IPS-11a (cell line): ENCODE measurements at regions not wholly inside any gene's neighbourhood (a gene's known extent, or its start where the extent isn't known, plus 50 kb on each side); places are given as distances from the start of the nearest gene placed in this dataset.
"Not testable (repeated sequence)": the region's sequence is repeated elsewhere in the genome, so short reads cannot be mapped to it uniquely, and the experiment has no call there.

Experiments used
- H3K4me3 ChIP-seq: one replicate; pipeline ENCODE4 v1.5.1; 2013; ENCODE audit warnings: low read depth, low read length, control low read depth

DNA sequence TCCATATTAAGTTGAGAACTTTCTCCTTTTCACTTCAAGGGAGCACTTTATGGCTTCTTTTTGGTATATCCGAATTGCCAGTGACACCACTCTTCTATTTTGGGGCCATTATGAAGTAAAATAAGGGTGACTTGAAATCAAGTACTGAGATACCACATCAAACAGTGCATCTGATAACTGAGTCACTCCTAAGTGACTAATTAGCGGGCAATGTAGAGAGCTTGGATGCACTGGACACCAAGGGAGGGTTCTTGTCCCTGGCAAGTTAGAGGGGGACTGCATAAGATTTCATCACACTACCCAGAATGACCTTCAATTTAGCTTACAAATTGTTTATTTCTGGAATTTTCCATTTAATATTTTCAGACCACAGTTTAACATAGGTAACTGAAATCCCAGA, 813.9 kb upstream of the CDH10 start:
- H3K4me3 ChIP-seq = no peak overlapping the region

DNA sequence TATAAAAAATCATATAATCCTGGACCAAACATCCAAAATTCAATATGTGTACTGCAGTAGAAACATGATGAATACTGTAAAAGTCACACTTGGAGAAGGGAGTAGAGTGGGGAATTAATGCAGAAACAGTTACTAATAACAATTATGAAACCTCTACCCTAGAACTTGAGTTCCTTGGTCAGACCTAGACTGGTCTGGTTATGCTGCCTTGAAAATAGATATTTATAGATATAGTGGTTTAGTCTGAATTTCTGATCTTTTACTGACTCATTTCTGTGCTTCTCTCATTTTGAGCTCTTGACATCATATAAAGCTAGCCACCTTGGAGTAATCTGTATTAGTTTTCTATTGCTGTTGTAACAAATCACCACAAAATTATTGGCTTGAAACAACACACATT, 808.7 kb upstream of the CDH10 start:
- no peak overlapping the region for H3K4me3 ChIP-seq

- no peak overlapping the region for H3K4me3 ChIP-seq
Observed at GRCh38 chr5:25451294-25451693, 806.5 kb upstream of the CDH10 start.

DNA sequence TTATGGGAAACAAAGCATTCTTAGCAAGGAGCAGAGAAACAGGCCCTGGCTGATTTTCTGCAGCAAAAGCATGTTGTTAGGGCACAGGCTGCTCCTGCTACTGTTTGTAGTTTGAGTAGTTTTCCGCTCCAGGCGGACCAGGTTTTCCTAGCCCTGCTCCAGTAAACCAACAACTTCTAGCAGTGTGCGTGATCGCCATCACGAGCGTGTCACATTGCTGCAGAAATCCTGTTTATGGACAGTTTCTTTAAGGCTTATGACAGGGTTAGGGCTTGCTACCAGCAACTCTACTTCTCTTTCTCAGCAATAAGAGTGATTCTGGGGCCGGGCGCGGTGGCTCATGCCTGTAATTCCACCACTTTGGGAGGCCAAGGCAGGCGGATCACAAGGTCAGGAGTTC, 803.9 kb upstream of the CDH10 start:
- H3K4me3 ChIP-seq = no peak overlapping the region

- no peak overlapping the region for H3K4me3 ChIP-seq
Observed at GRCh38 chr5:25448190-25448621, 803.4 kb upstream of the CDH10 start.

DNA sequence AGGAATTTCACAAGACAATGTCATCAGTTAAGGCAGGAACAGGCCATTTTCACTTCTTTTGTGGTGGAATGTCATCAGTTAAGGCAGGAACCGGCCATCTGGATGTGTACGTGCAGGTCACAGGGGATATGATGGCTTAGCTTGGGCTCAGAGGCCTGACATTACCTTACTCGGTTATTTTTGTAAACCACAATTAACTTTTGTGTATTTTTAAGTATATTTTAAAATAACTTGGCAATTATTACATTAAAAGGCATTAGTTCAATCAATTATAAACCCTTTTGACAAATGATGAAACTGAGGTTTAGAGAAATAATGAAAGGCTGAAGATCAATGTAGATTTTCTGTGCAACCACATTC, 801.3 kb upstream of the CDH10 start:
- not testable (repeated sequence) for H3K4me3 ChIP-seq

DNA sequence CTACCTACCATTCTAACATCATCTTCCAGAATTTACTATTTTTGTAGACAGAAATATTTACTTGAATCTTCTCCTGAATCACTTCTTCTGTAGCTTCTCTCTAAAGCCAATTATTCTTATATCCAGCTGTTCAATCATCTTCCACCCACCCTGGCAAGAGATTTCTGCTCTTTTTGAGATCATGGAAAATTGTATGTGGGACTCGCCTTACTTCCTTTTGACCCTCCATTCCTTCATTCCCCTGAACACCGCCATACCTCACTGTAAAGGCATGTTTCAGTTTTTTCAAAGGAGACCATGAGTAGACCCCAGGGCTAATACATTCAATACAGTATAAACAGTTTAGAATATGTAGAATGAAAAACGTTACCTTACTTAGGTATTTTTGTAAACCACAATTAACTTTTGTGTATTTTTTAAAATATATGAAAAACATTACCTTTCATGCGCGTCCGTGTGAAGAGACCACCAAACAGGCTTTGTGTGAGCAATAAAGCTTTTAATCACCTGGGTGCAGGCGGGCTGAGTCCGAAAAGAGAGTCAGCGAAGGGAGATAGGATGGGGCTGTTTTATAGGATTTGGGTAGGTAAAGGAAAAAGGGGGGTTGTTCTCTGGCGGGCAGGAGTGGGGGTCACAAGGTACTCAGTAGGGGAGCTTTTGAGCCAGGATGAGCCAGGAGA, 800.7 kb upstream of the CDH10 start:
- H3K4me3 ChIP-seq = peak overlapping the region; percentile 69

DNA sequence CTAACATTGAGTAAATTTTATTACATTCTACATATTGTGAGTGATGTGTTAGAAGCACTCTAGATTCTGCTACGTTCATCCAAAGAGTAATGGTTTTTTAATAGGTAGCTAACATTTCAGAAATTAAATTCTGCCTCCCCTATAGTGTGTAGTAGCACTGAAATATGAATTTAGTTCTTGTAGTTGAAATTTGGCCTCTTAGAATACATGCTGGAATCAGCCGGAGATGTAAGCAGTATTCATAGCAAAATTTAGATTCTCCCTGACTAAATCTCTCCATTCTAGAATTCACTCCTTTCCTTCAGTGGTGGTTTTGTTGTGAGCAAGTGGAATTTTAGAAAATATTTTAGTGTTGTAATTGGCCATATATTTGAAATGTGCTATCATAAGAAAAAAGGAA, 799.9 kb upstream of the CDH10 start:
- peak overlapping the region; percentile 69 for H3K4me3 ChIP-seq

DNA sequence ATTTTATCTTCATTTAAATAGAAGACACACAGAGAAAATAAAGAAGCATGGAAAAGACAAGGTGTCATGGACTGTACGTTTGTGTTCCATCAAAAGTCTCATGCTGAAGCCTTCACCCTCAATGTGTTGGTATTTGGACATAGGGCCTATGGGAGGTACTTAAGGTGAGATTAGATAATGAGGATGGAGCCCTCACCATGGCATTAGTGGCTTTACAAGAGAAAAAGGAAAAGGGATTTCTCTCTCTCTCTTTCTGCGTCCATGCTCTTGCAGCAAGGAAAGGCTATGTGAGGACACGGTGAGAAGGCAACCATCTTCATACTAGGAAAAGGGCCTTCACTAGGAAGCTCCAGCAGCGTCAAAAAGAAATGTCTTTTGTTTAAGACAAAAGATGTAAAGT, 797.0 kb upstream of the CDH10 start:
- peak overlapping the region; percentile 69 for H3K4me3 ChIP-seq

DNA sequence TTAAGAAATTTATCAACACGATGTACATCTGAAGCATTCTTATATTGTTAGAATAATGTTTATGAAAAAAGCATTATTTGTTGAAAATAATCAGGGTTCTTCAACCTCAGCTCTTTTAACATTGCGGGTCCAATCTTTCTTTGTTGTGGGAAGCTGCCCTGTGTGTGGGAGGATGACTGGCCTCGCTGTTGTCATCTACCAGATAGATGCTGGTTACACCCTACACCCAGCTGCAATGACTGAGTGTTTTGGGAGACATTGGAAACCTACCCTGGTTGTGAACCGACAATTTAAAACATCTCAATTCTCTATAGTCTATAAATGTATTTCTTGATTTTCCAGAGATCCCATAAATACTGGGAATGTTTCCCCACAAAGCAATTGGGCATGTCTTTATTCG, 794.2 kb upstream of the CDH10 start:
- H3K4me3 ChIP-seq = no peak overlapping the region

DNA sequence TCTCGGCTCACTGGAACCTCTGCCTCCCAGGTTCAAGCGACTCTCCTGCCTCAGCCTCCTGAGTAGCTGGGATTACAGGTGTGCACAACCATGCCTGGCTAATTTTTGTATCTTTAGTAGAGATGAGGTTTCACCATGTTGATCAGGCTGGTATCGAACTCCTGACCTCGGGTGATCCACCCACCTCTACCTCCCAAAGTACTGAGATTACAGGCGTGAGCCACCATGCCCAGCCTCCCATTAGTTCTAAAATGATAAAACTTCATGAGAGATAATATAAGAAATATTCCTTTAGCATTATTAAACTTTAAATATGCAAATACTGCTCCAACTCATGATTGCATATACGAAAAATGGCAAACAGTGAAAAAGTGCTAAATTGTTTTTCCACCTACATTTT, 793.6 kb upstream of the CDH10 start:
- H3K4me3 ChIP-seq = not testable (repeated sequence)

DNA sequence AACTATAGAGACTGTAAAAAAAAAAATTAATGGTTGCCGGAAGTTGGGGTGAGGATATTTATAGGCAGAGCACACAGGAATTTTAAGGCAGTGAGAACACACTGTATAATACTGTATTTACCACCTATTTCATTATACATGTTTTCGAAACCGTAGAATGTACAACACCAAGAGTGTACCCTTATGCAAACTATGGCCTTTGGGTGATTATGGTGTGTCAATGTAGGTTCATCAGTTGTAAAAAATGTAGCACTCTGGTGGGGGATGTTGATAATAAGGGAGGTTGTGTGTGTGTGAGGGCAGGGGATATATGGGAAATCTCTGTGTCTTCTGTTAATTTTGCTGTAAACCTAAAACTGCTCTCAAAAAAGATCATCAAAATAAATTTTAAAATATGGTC, 791.7 kb upstream of the CDH10 start:
- H3K4me3 ChIP-seq = no peak overlapping the region

DNA sequence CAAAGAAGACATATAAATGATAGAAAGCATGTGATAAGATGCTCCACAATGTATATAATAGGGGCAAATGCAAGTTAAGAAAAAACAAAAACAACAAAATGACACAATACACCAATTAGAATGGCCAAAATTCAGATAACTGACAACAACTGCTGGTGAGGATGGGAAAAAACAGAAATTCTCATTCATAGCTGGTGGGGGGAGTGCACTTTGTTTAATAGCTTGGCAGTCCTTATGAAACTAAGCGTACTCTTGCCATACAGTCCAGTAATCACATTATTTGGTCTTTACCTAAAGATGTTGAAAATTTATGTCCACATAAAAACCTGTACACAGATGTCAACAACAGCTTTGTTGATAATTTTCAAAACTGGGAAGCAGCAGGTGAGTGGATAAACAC, 791.1 kb upstream of the CDH10 start:
- no peak overlapping the region for H3K4me3 ChIP-seq

- no peak overlapping the region for H3K4me3 ChIP-seq
Observed at GRCh38 chr5:25427240-25427639, 782.5 kb upstream of the CDH10 start.

- H3K4me3 ChIP-seq = no peak overlapping the region
Observed at GRCh38 chr5:25423271-25423670, 778.5 kb upstream of the CDH10 start.

GRCh38 chr5:25419684-25420083, 774.9 kb upstream of the CDH10 start:
- no peak overlapping the region for H3K4me3 ChIP-seq

DNA sequence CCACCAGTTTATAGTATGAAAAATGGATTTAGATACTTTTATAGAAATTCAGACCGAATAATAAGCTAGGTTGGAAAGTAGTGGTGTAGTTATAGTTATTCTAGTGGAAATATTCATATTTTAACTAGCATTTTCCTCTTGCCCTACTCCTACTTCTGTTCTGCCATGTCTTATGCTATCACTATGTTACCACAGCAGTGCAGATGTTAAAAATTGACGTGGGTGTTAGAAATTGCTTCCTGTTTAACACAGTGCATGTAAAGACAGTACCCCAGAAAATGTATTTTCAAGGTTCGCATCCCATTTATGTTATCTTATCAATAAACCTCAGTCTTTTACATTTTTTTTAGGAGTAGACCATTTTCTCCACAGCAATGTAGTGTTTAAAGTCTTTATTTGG, 774.2 kb upstream of the CDH10 start:
- H3K4me3 ChIP-seq = no peak overlapping the region

GRCh38 chr5:25418319-25418859, 773.6 kb upstream of the CDH10 start:
- H3K4me3 ChIP-seq = no peak overlapping the region

- H3K4me3 ChIP-seq = no peak overlapping the region
Observed at GRCh38 chr5:25416960-25417359, 772.2 kb upstream of the CDH10 start.

GRCh38 chr5:25415970-25416369, 771.2 kb upstream of the CDH10 start:
- H3K4me3 ChIP-seq = no peak overlapping the region

DNA sequence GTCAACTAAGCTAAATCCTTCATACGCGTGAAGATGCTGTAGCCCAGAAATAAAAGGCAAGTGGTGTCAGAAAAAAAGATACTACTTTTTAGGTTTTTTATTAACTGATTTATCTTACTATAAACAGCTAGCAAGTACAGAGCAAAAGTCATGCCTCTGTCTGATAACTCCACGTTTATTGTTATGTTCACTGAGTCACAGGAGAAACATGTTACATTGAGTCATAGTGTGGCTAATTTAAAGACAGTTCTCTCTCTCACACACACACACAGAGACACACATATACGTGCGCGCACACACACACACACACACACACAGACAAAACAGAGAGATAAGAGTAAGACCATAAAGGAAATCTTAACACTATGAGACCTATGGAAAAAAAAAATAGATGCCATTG, 770.0 kb upstream of the CDH10 start:
- H3K4me3 ChIP-seq = no peak overlapping the region

GRCh38 chr5:25412116-25412661, 767.4 kb upstream of the CDH10 start:
- no peak overlapping the region for H3K4me3 ChIP-seq

- H3K4me3 ChIP-seq = not testable (repeated sequence)
Observed at GRCh38 chr5:25407365-25407764, 762.6 kb upstream of the CDH10 start.
